PC-9 (cell line): ENCODE measurements at regions not wholly inside any gene's neighbourhood (a gene's known extent, or its start where the extent isn't known, plus 50 kb on each side); places are given as distances from the start of the nearest gene placed in this dataset.

Experiments
- EZH2 ChIP-seq: fragments of 200-600 bp; sonication (generic); IDR thresholded peaks from 2 replicates; pipeline ENCODE4 v1.8.0; 2017; ENCODE audit warnings: antibody characterized with exemption, low read depth
- TF ChIP-seq, protein P1 (sequence below): fragments of 200-600 bp; sonication (generic); conservative IDR thresholded peaks from 2 replicates; pipeline ENCODE4 v1.6.1; 2017; ENCODE audit warnings: mixed run types, antibody characterized with exemption, mild to moderate bottlenecking, moderate library complexity

DNA sequence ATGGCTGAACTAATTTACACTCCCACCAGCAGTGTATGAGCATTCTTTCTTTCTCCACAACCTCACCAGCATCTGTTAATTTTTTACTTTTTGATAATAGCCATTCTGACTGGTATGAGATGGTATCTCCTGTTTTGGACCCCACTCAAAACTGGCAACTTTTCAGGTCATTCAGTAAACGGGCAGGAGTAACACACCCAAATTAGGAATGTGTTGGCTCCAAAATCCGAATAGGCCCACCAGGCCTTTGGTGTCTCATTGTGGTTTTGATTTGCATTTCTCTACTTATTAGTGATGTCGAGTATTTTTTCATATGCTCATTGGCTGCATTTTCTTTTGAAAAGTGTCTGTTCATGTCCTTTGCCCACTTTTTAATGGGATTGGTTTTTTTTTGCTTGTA, 517.1 kb downstream of the TMEM232 start:
- TF ChIP-seq, protein P1, sequence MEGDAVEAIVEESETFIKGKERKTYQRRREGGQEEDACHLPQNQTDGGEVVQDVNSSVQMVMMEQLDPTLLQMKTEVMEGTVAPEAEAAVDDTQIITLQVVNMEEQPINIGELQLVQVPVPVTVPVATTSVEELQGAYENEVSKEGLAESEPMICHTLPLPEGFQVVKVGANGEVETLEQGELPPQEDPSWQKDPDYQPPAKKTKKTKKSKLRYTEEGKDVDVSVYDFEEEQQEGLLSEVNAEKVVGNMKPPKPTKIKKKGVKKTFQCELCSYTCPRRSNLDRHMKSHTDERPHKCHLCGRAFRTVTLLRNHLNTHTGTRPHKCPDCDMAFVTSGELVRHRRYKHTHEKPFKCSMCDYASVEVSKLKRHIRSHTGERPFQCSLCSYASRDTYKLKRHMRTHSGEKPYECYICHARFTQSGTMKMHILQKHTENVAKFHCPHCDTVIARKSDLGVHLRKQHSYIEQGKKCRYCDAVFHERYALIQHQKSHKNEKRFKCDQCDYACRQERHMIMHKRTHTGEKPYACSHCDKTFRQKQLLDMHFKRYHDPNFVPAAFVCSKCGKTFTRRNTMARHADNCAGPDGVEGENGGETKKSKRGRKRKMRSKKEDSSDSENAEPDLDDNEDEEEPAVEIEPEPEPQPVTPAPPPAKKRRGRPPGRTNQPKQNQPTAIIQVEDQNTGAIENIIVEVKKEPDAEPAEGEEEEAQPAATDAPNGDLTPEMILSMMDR, result no peak
- TF ChIP-seq EZH2, result no peak
